Stomach smooth muscle (tissue), 2 donors: ENCODE measurements at regions not wholly inside any gene's neighbourhood (a gene's known extent, or its start where the extent isn't known, plus 50 kb on each side); places are given as distances from the start of the nearest gene placed in this dataset.

Experiments
- H3K27ac ChIP-seq: one replicate; pipeline ENCODE4 v1.7.0; 2013; ENCODE audit warnings: mild to moderate bottlenecking, low read length, inconsistent platforms
- H3K27me3 ChIP-seq, 2 donors: one replicate each; pipeline ENCODE4 v1.7.0; 2013; ENCODE audit warnings: low read length in 2 of 2; ENCODE audit not compliant: insufficient read depth in 2 of 2, control insufficient read depth in 1 of 2
- H3K36me3 ChIP-seq, 2 donors: one replicate each; pipeline ENCODE4 v1.7.0; 2013; ENCODE audit warnings: low read length in 2 of 2; ENCODE audit not compliant: control insufficient read depth in 2 of 2, insufficient read depth in 2 of 2
- H3K4me1 ChIP-seq: one replicate; pipeline ENCODE4 v1.7.0; 2013; ENCODE audit warnings: low read length; ENCODE audit not compliant: control insufficient read depth, insufficient read depth
- H3K4me3 ChIP-seq, 2 donors: one replicate each; pipeline ENCODE4 v1.7.0; 2013; ENCODE audit warnings: low read length in 2 of 2
- H3K9ac ChIP-seq, 2 donors: one replicate each; pipeline ENCODE4 v1.7.0; 2013; ENCODE audit warnings: low read length in 2 of 2, mild to moderate bottlenecking in 1 of 2
- H3K9me3 ChIP-seq, 2 donors: one replicate each; pipeline ENCODE4 v1.7.0; 2013; ENCODE audit warnings: low read length in 2 of 2; ENCODE audit not compliant: control insufficient read depth in 2 of 2
- donor health status: healthy.
- donor health status: Pancreatic carcinoma.

- Histone ChIP-seq H3K9me3 (no peaks in the 10 kb centered on the region), H3K4me3 (no peak overlapping the region), H3K36me3 (no peaks in the 10 kb centered on the region), H3K9ac (no peak overlapping the region), H3K27me3 (no peaks in the 10 kb centered on the region), H3K27ac (no peak overlapping the region), H3K4me1 (no peaks in the 10 kb centered on the region)
Measured at GRCh38 chr10:36333446-36333845, 691.4 kb upstream of the FZD8 start.

DNA sequence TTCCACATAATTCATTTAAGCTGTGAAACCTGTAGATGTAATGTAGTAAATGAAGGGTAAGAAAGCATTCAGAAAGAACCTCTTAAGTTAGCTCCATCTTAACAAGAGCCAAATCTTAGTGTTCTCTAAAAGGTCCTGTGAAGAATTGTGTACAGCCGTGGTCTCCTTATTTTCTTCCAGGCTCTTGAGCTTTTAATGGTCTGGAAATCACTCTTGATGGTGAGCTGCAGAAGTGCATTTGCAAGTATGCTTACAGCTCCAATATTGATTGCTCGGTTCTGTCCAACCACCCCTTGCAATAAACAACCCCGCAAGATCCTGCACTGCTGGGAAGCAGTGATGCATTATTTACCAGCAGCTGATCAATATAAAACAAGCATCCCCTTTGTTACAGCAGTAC, 690.8 kb upstream of the FZD8 start:
- H3K4me1 ChIP-seq, result no peaks in the 10 kb centered on the region
- no peak overlapping the region for H3K4me3 ChIP-seq
- no peaks in the 10 kb centered on the region for H3K9me3 ChIP-seq
- H3K9ac ChIP-seq, result no peak overlapping the region
- H3K27me3 ChIP-seq, result no peaks in the 10 kb centered on the region
- H3K36me3 ChIP-seq, result no peaks in the 10 kb centered on the region
- H3K27ac ChIP-seq, result no peak overlapping the region

- H3K9me3 ChIP-seq, result no peaks in the 10 kb centered on the region
- H3K36me3 ChIP-seq, result no peaks in the 10 kb centered on the region
- H3K27me3 ChIP-seq, result no peaks in the 10 kb centered on the region
- no peak overlapping the region for H3K27ac ChIP-seq
- no peaks in the 10 kb centered on the region for H3K4me1 ChIP-seq
- H3K9ac ChIP-seq, result no peak overlapping the region
- H3K4me3 ChIP-seq, result no peak overlapping the region
Measured at GRCh38 chr10:36331121-36331520, 689.0 kb upstream of the FZD8 start.

DNA sequence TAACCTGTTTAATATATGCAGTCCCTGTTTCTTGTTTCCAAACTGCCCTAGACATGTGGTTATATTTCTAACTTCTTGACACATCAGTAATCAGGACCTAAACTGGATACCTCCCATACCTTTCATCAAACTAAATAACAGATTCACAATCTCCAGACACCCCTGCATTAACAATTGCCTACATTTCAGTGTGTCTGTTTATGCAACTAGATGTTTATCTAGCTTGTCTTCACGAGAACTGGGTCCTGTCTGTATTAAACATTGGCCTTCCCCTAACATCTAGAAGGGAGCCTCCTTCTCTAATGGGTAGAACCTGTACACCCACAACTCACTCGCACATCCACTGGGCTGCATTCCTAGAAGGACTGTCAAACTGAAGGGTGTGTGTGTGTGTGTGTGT, 683.7 kb upstream of the FZD8 start:
- Histone ChIP-seq H3K27me3 (no peaks in the 10 kb centered on the region), H3K36me3 (no peaks in the 10 kb centered on the region), H3K4me3 (no peak overlapping the region), H3K4me1 (peaks cover 5% of the 10 kb centered on the region), H3K9ac (no peak overlapping the region), H3K9me3 (no peaks in the 10 kb centered on the region), H3K27ac (no peak overlapping the region)

- no peak overlapping the region for H3K9ac ChIP-seq
- no peaks in the 10 kb centered on the region for H3K27me3 ChIP-seq
- no peaks in the 10 kb centered on the region for H3K36me3 ChIP-seq
- peaks cover 5% of the 10 kb centered on the region for H3K4me1 ChIP-seq
- H3K4me3 ChIP-seq, result no peak overlapping the region
- H3K9me3 ChIP-seq, result no peaks in the 10 kb centered on the region
- no peak overlapping the region for H3K27ac ChIP-seq
Measured at GRCh38 chr10:36324831-36325230, 682.7 kb upstream of the FZD8 start.

DNA sequence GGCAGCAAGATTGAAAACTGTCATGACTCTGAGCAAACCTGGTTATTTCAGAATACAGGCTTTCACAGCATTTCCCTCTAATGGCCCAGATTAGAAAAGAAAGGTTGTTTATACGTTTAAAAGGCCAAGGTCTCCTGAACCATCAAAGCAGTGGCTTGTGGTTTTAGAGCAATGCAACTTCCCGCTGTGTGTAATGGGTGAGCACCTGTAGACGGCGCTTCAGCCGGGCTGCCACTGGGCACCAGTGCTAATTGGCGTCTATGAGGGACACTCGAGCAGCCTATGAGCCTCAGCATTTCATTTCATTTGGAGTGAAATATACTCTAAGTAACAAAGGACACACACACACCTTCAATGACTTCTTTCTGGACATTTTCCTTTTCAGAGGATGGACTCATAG, 671.0 kb upstream of the FZD8 start:
- H3K4me3 ChIP-seq, result no peak overlapping the region
- no peaks in the 10 kb centered on the region for H3K9me3 ChIP-seq
- no peak overlapping the region for H3K9ac ChIP-seq
- no peak overlapping the region for H3K27ac ChIP-seq
- no peaks in the 10 kb centered on the region for H3K4me1 ChIP-seq
- H3K27me3 ChIP-seq, result no peaks in the 10 kb centered on the region
- no peaks in the 10 kb centered on the region for H3K36me3 ChIP-seq

DNA sequence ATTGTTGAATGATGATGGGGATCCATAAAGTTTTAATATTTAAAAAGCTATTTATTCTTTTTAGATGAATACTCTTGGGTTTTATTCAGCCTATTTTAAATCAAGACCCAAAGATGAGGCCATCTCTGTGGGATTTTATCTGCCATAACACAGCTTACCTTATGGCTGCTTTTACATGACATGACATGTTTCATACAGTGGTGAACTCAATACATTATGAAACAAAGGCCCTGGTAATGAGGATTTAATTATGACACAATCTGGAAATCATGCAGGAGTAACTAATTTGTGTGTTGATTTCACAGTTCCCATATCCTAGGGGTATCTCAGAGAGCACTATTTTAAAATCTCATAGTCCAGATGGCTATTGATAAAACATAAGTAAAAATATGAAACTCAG, 661.8 kb upstream of the FZD8 start:
- Histone ChIP-seq H3K4me1 (no peaks in the 10 kb centered on the region), H3K27ac (no peak overlapping the region), H3K36me3 (no peaks in the 10 kb centered on the region), H3K9ac (no peak overlapping the region), H3K4me3 (no peak overlapping the region), H3K9me3 (peaks cover 0 to 2% of the 10 kb centered on the region in 2 donors), H3K27me3 (no peaks in the 10 kb centered on the region)

DNA sequence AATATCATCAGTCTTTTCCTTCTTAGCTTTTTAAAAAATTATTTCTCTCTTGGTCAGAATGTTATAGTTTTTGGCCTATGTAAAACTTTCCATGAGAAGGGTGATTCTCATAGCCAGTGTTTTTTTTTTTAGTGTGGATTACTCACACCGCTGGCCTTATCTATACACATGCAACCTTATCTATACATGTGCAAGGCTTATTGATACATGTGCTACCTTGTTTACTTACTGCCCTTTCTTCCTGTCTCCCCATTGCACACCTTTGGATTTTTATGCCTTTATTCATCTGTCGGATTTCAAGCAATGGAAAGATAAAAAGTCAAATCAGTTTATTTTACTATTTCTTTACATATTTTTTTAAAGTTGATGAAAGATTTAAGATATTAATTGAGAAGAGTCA, 660.0 kb upstream of the FZD8 start:
- no peak overlapping the region for H3K9ac ChIP-seq
- H3K4me1 ChIP-seq, result no peaks in the 10 kb centered on the region
- H3K4me3 ChIP-seq, result no peak overlapping the region
- H3K9me3 ChIP-seq, result no peaks in the 10 kb centered on the region
- no peaks in the 10 kb centered on the region for H3K36me3 ChIP-seq
- no peaks in the 10 kb centered on the region for H3K27me3 ChIP-seq
- no peak overlapping the region for H3K27ac ChIP-seq

GRCh38 chr10:36301539-36301938, 659.4 kb upstream of the FZD8 start:
- Histone ChIP-seq H3K4me1 (no peaks in the 10 kb centered on the region), H3K36me3 (no peaks in the 10 kb centered on the region)

GRCh38 chr10:36301139-36301538, 659.0 kb upstream of the FZD8 start:
- H3K9me3 ChIP-seq, result no peaks in the 10 kb centered on the region
- no peaks in the 10 kb centered on the region for H3K4me1 ChIP-seq
- H3K4me3 ChIP-seq, result no peak overlapping the region
- no peaks in the 10 kb centered on the region for H3K27me3 ChIP-seq
- no peak overlapping the region for H3K9ac ChIP-seq
- no peaks in the 10 kb centered on the region for H3K36me3 ChIP-seq
- H3K27ac ChIP-seq, result no peak overlapping the region

More at GRCh38 chr10:36301539-36301938, 659.4 kb upstream of the FZD8 start:
- Histone ChIP-seq H3K27me3 (no peaks in the 10 kb centered on the region), H3K4me3 (no peak overlapping the region), H3K9ac (no peak overlapping the region), H3K9me3 (no peaks in the 10 kb centered on the region), H3K27ac (no peak overlapping the region)

DNA sequence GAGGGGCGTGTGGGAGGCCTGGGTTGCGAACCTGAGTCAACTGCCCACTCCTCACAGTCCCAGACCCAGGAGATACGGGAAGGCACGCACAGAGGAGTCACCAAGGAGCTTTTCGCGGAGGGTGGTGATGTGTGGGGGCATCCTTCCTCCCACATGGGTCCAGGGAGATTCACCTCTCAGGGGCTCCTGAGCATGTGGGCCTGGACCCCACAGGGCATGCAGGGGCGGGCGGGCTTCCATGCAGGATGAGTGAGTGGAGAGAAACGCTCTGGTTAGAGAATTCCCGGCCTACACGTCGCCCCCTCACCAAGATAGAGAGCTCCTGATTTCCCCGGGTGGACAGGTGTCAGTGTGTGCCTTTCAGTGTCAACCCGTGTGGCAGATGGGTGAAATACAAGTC, 641.7 kb upstream of the FZD8 start:
- H3K9me3 ChIP-seq, result no peaks in the 10 kb centered on the region
- H3K36me3 ChIP-seq, result no peaks in the 10 kb centered on the region
- H3K27ac ChIP-seq, result no peak overlapping the region
- no peak overlapping the region for H3K9ac ChIP-seq
- H3K4me3 ChIP-seq, result no peak overlapping the region
- H3K4me1 ChIP-seq, result no peaks in the 10 kb centered on the region
- H3K27me3 ChIP-seq, result no peaks in the 10 kb centered on the region
